Thoracic aorta (tissue), 2 donors: ENCODE measurements at regions not wholly inside any gene's neighbourhood (a gene's known extent, or its start where the extent isn't known, plus 50 kb on each side); places are given as distances from the start of the nearest gene placed in this dataset.
"Not testable (repeated sequence)": the region's sequence is repeated elsewhere in the genome, so short reads cannot be mapped to it uniquely, and the experiment has no call there.

Experiments
- ATAC-seq: fragments of 150-250 bp; one replicate; pipeline ENCODE4 v1.8.0; 2017; ENCODE audit warnings: low read depth; ENCODE audit not compliant: insufficient number of reproducible peaks, low FRiP score
- DNase-seq: peaks from one replicate; pipeline ENCODE4 v3.0.0-alpha.2; 2020; ENCODE audit warnings: low spot score
- H3K27ac ChIP-seq, 2 donors: fragments of 200-600 bp; sonication (generic); 1 replicate in 1 of 2; 2 replicates in 1 of 2; pipeline ENCODE4 v1.5.1; 2016; ENCODE audit warnings: mild to moderate bottlenecking in 2 of 2, moderate library complexity in 2 of 2
- H3K27me3 ChIP-seq: fragments of 200-600 bp; sonication (generic); replicated peaks from 2 replicates; pipeline ENCODE4 v1.6.0; 2016; ENCODE audit warnings: mild to moderate bottlenecking; ENCODE audit not compliant: insufficient read depth
- H3K36me3 ChIP-seq: fragments of 200-600 bp; sonication (generic); one replicate; pipeline ENCODE4 v1.5.1; 2016
- H3K4me1 ChIP-seq, 2 donors: fragments of 200-600 bp; sonication (generic); 1 replicate in 1 of 2; 2 replicates in 1 of 2; pipeline versions ENCODE4 v1.5.1 to v1.6.0; 2016; ENCODE audit warnings: low read depth in 2 of 2, mild to moderate bottlenecking in 1 of 2; ENCODE audit not compliant: control insufficient read depth in 1 of 2
- H3K4me3 ChIP-seq: fragments of 200-600 bp; sonication (generic); 2 replicates; pipeline ENCODE4 v1.5.1; 2016; ENCODE audit warnings: mild to moderate bottlenecking
- H3K9me3 ChIP-seq: fragments of 200-600 bp; sonication (generic); 2 replicates; pipeline ENCODE4 v1.5.1; 2016
- CTCF ChIP-seq: fragments of 200-600 bp; sonication (generic); IDR thresholded peaks from one replicate; pipeline ENCODE4 v1.5.1; 2019; ENCODE audit warnings: antibody characterized with exemption

DNA sequence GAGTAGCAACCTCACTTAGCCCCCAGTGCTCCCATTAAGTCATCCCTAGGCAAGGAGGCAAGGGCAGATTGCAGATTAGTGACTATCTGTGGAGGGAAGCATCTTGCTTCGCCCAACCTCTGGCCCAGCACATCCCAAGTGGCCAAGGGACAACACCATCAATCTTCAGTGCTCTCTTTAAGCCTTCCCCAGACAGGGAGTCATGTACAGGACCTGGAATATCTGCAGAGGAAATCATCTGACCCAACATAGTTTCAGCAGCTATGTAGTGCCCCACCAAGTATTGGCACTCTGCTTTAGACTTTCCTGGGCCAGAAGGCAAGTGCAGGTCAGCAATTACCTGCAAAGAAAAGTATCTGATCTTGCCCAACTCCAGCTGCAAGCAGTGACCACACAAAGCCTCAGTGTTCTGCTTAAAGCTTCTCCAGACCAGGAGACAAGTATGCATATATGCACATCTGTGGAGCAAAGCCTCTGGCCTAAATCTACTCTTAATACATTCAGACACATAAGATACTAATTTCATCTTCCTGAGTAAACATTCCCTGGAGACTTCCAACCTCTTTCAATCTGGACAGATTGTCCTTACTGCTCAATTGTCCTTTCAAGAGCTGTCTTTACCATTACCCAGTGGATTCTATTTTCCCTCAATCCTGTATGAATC is 224.8 kb upstream of the VLDLR start:
- no peak overlapping the region for H3K27ac ChIP-seq
- DNase-seq (no peak), ATAC-seq (no peak)
- no peak for TF ChIP-seq CTCF
- no peaks in the 10 kb centered on the region for H3K9me3 ChIP-seq
- no peak overlapping the region for H3K4me3 ChIP-seq
- H3K27me3 ChIP-seq = no peaks in the 10 kb centered on the region
- no peaks in the 10 kb centered on the region for H3K36me3 ChIP-seq
- H3K4me1 ChIP-seq = peaks cover 0 to 11% of the 10 kb centered on the region in 2 donors

- not testable (repeated sequence) for H3K27me3 ChIP-seq, H3K36me3 ChIP-seq, ATAC-seq, H3K27ac ChIP-seq, H3K9me3 ChIP-seq, H3K4me3 ChIP-seq, DNase-seq
- peaks cover 0 to 17% of the 10 kb centered on the region in 2 donors for H3K4me1 ChIP-seq
Observed at GRCh38 chr9:2397875-2398274, 223.7 kb upstream of the VLDLR start.

- not testable (repeated sequence) for H3K4me3 ChIP-seq, H3K9me3 ChIP-seq, H3K36me3 ChIP-seq, H3K27me3 ChIP-seq, DNase-seq, ATAC-seq, H3K27ac ChIP-seq
- peaks cover 0 to 17% of the 10 kb centered on the region in 2 donors for H3K4me1 ChIP-seq
Observed at GRCh38 chr9:2401746-2402145, 219.8 kb upstream of the VLDLR start.

- Histone ChIP-seq H3K27ac (no peak overlapping the region), H3K36me3 (no peaks in the 10 kb centered on the region), H3K9me3 (peaks cover 4% of the 10 kb centered on the region), H3K4me3 (no peak overlapping the region), H3K4me1 (peaks cover 0 to 17% of the 10 kb centered on the region in 2 donors), H3K27me3 (no peaks in the 10 kb centered on the region)
- ATAC-seq (no peak), DNase-seq (no peak)
- TF ChIP-seq CTCF = no peak
Observed at GRCh38 chr9:2403701-2404100, 217.9 kb upstream of the VLDLR start.

GRCh38 chr9:2406252-2406651 is 215.3 kb upstream of the VLDLR start:
- no peak for ATAC-seq
- H3K27me3 ChIP-seq = no peaks in the 10 kb centered on the region
- no peak overlapping the region for H3K27ac ChIP-seq
- peaks cover 0 to 11% of the 10 kb centered on the region in 2 donors for H3K4me1 ChIP-seq
- no peaks in the 10 kb centered on the region for H3K36me3 ChIP-seq
- DNase-seq = no peak
- no peak for TF ChIP-seq CTCF
- H3K9me3 ChIP-seq = peaks cover 4% of the 10 kb centered on the region
- no peak overlapping the region for H3K4me3 ChIP-seq

DNA sequence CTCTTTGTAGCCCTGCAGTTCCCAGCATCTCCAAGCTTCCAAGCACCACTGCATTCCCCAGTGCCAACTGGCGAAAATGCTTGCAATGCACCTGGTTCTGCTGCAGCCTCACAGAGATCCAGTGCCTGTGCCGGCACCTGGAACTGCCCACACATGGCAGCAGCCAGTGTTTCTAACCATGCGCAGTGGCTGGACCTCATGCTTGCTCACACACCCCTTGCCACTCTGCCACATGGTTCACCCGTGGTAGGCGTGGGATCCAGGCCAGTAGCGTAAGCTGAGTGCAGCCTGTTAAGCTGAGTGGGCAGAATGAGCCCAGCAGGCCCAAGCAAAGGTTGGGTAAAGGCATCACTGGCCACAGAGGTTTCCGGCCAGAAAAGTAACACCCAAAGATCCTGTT is 214.1 kb upstream of the VLDLR start:
- Histone ChIP-seq H3K4me1 (peaks cover 0 to 4% of the 10 kb centered on the region in 2 donors), H3K4me3 (no peak overlapping the region), H3K9me3 (peaks cover 4% of the 10 kb centered on the region), H3K27me3 (no peaks in the 10 kb centered on the region), H3K27ac (no peak overlapping the region), H3K36me3 (no peaks in the 10 kb centered on the region)
- TF ChIP-seq CTCF = no peak
- DNase-seq (no peak), ATAC-seq (no peak)
